ENCODE measurements at regions not wholly inside any gene's neighbourhood (a gene's known extent, or its start where the extent isn't known, plus 50 kb on each side); places are given as distances from the start of the nearest gene placed in this dataset.

GRCh38 chr4:45910511-45910910 lies 213.3 kb downstream of the GABRG1 start:
- H3K4me1 ChIP-seq (ENCODE audit: control insufficient read depth, extremely low read depth, insufficient read depth, low read length): no peaks in the 10 kb centered on the region
- no peak overlapping the region for H3K9ac ChIP-seq (ENCODE audit: insufficient read depth, low read length)
- H3K27ac ChIP-seq (ENCODE audit: insufficient read depth, low read length): no peak overlapping the region
- no peaks in the 10 kb centered on the region for H3K79me2 ChIP-seq (ENCODE audit: control insufficient read depth, insufficient read depth, low read length)
- H4K20me1 ChIP-seq (ENCODE audit: control insufficient read depth, extremely low read depth, insufficient read depth, low read length): no peaks in the 10 kb centered on the region
- no peak for TF ChIP-seq EZH2 (IDR thresholded peaks at IDR 0.05; ENCODE audit: low read length, missing control alignments)
- TF ChIP-seq CTCF (conservative IDR thresholded peaks at IDR 0.05 in 1 of 2, IDR thresholded peaks at IDR 0.05 in 1 of 2; ENCODE audit: low read depth in 1 of 2, low read length in 2 of 2): no peak
- DNase-seq (ENCODE audit: low read depth in 2 of 2): no peak
- no peak overlapping the region for H3K4me3 ChIP-seq (replicated peaks in 1 of 4; ENCODE audit: control extremely low read depth in 1 of 4, insufficient read depth in 1 of 4, low read depth in 3 of 4, low read length in 4 of 4)
- H3K4me2 ChIP-seq (ENCODE audit: extremely low read depth, insufficient read depth, low read length): no peak overlapping the region
- H3K27me3 ChIP-seq (ENCODE audit: control insufficient read depth, insufficient read depth, low read length): no peaks in the 10 kb centered on the region
- H3K36me3 ChIP-seq (ENCODE audit: control insufficient read depth, insufficient read depth, low read length): no peaks in the 10 kb centered on the region
- H3K9me3 ChIP-seq (ENCODE audit: control insufficient read depth, insufficient read depth, low read depth, low read length): no peaks in the 10 kb centered on the region
- no peak overlapping the region for H2AFZ ChIP-seq (ENCODE audit: low read length)

- no peaks in the 10 kb centered on the region for H3K4me1 ChIP-seq (ENCODE audit: control insufficient read depth, extremely low read depth, insufficient read depth, low read length)
- no peak for TF ChIP-seq EZH2 (IDR thresholded peaks at IDR 0.05; ENCODE audit: low read length, missing control alignments)
- TF ChIP-seq CTCF (conservative IDR thresholded peaks at IDR 0.05 in 1 of 2, IDR thresholded peaks at IDR 0.05 in 1 of 2; ENCODE audit: low read depth in 1 of 2, low read length in 2 of 2): no peak
- H3K36me3 ChIP-seq (ENCODE audit: control insufficient read depth, insufficient read depth, low read length): no peaks in the 10 kb centered on the region
- H3K27me3 ChIP-seq (ENCODE audit: control insufficient read depth, insufficient read depth, low read length): no peaks in the 10 kb centered on the region
- no peak overlapping the region for H3K27ac ChIP-seq (ENCODE audit: insufficient read depth, low read length)
- H3K9me3 ChIP-seq (ENCODE audit: control insufficient read depth, insufficient read depth, low read depth, low read length): no peaks in the 10 kb centered on the region
- no peaks in the 10 kb centered on the region for H4K20me1 ChIP-seq (ENCODE audit: control insufficient read depth, extremely low read depth, insufficient read depth, low read length)
- H3K4me2 ChIP-seq (ENCODE audit: extremely low read depth, insufficient read depth, low read length): no peak overlapping the region
- DNase-seq (ENCODE audit: low read depth in 2 of 2): no peak
- no peak overlapping the region for H3K4me3 ChIP-seq (replicated peaks in 1 of 4; ENCODE audit: control extremely low read depth in 1 of 4, insufficient read depth in 1 of 4, low read depth in 3 of 4, low read length in 4 of 4)
- H3K9ac ChIP-seq (ENCODE audit: insufficient read depth, low read length): no peak overlapping the region
- no peaks in the 10 kb centered on the region for H3K79me2 ChIP-seq (ENCODE audit: control insufficient read depth, insufficient read depth, low read length)
- no peak overlapping the region for H2AFZ ChIP-seq (ENCODE audit: low read length)
Observed at GRCh38 chr4:45897946-45898585, 225.8 kb downstream of the GABRG1 start.

- H3K27me3 ChIP-seq (ENCODE audit: control insufficient read depth, insufficient read depth, low read length): no peaks in the 10 kb centered on the region
- H3K4me3 ChIP-seq (replicated peaks in 1 of 4; ENCODE audit: control extremely low read depth in 1 of 4, insufficient read depth in 1 of 4, low read depth in 3 of 4, low read length in 4 of 4): no peak overlapping the region
- no peak overlapping the region for H2AFZ ChIP-seq (ENCODE audit: low read length)
- no peaks in the 10 kb centered on the region for H3K4me1 ChIP-seq (ENCODE audit: control insufficient read depth, extremely low read depth, insufficient read depth, low read length)
- H3K9ac ChIP-seq (ENCODE audit: insufficient read depth, low read length): no peak overlapping the region
- no peaks in the 10 kb centered on the region for H4K20me1 ChIP-seq (ENCODE audit: control insufficient read depth, extremely low read depth, insufficient read depth, low read length)
- no peak for DNase-seq (ENCODE audit: low read depth in 2 of 2)
- H3K27ac ChIP-seq (ENCODE audit: insufficient read depth, low read length): no peak overlapping the region
- no peaks in the 10 kb centered on the region for H3K79me2 ChIP-seq (ENCODE audit: control insufficient read depth, insufficient read depth, low read length)
- H3K36me3 ChIP-seq (ENCODE audit: control insufficient read depth, insufficient read depth, low read length): no peaks in the 10 kb centered on the region
- H3K9me3 ChIP-seq (ENCODE audit: control insufficient read depth, insufficient read depth, low read depth, low read length): no peaks in the 10 kb centered on the region
- no peak overlapping the region for H3K4me2 ChIP-seq (ENCODE audit: extremely low read depth, insufficient read depth, low read length)
- no peak for TF ChIP-seq EZH2 (IDR thresholded peaks at IDR 0.05; ENCODE audit: low read length, missing control alignments)
- TF ChIP-seq CTCF (conservative IDR thresholded peaks at IDR 0.05 in 1 of 2, IDR thresholded peaks at IDR 0.05 in 1 of 2; ENCODE audit: low read depth in 1 of 2, low read length in 2 of 2): no peak
Observed at GRCh38 chr4:45883421-45883820, 240.4 kb downstream of the GABRG1 start.

Data from fibroblast of lung (primary cell).